ENCODE measurements at regions not wholly inside any gene's neighbourhood (a gene's known extent, or its start where the extent isn't known, plus 50 kb on each side); places are given as distances from the start of the nearest gene placed in this dataset.

DNA sequence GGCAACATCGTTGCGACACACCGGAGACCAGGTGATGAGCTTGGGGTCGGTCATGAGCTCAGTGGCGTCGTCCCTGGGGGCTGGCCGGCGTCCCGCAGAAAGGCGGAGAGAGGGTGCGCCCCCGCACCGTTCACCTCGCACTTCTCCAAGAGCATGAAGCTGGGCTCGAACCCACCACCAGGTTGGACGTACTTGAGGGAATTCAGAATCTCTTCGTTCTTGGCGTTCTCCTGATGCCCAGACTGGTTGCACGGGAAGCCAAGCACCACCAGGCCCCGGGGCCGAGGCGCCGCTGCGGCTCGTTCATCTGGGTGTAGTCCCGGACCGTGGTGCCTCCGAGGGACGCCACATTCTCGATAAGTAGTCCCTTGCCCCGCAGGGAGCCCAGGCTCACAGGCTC, 176.6 kb upstream of the ADAMTS5 start:
- Mint-ChIP-seq H3K4me3 (no peak overlapping the region), H3K36me3 (peaks cover 9% of the 10 kb centered on the region), H3K27me3 (ENCODE audit: low read depth) (no peaks in the 10 kb centered on the region), H3K4me1 (peaks cover 1% of the 10 kb centered on the region; the same call in 1 of the 2 replicates), H3K27ac (no peak overlapping the region), H3K9me3 (peaks cover 10% of the 10 kb centered on the region)
- no peak for TF ChIP-seq PRDM15 (CRISPR knock-in tag; IDR thresholded peaks at IDR 0.05)
- POLR2A ChIA-PET: no interaction called here
- ATAC-seq (no peak), DNase-seq (ENCODE audit: low spot score) (no peak)
- CTCF ChIA-PET: no interaction called here

- Mint-ChIP-seq H3K27ac (no peak overlapping the region), H3K4me3 (no peak overlapping the region), H3K4me1 (peaks cover 8% of the 10 kb centered on the region), H3K27me3 (ENCODE audit: low read depth) (no peaks in the 10 kb centered on the region), H3K36me3 (no peaks in the 10 kb centered on the region), H3K9me3 (0 out of 2 replicates have a peak, but pooled peaks cover 3% of the 10 kb centered on the region)
- CTCF ChIA-PET: no interaction called here
- DNase-seq (ENCODE audit: low spot score): no peak
- POLR2A ChIA-PET: no interaction called here
- no peak for ATAC-seq
- no peak for TF ChIP-seq HMGXB4 (CRISPR knock-in tag; IDR thresholded peaks at IDR 0.05)
- TF ChIP-seq RELA (CRISPR knock-in tag; IDR thresholded peaks at IDR 0.05; ENCODE audit: borderline replicate concordance): no peak
- no peak for TF ChIP-seq ZNF232 (CRISPR knock-in tag; IDR thresholded peaks at IDR 0.05)
- no peak for TF ChIP-seq FOXJ3 (CRISPR knock-in tag; IDR thresholded peaks at IDR 0.05; ENCODE audit: borderline replicate concordance)
- no peak for TF ChIP-seq ZNF396 (CRISPR knock-in tag; IDR thresholded peaks at IDR 0.05; ENCODE audit: borderline replicate concordance)
- TF ChIP-seq CREB1 (CRISPR knock-in tag; IDR thresholded peaks at IDR 0.05): no peak
- no peak for TF ChIP-seq CREM (CRISPR knock-in tag; IDR thresholded peaks at IDR 0.05)
- TF ChIP-seq, protein P1, sequence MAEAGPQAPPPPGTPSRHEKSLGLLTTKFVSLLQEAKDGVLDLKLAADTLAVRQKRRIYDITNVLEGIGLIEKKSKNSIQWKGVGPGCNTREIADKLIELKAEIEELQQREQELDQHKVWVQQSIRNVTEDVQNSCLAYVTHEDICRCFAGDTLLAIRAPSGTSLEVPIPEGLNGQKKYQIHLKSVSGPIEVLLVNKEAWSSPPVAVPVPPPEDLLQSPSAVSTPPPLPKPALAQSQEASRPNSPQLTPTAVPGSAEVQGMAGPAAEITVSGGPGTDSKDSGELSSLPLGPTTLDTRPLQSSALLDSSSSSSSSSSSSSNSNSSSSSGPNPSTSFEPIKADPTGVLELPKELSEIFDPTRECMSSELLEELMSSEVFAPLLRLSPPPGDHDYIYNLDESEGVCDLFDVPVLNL (CRISPR knock-in tag; IDR thresholded peaks at IDR 0.05; ENCODE audit: borderline replicate concordance, low read depth): no peak
- no peak for TF ChIP-seq E2F5 (CRISPR knock-in tag; IDR thresholded peaks at IDR 0.05)
- TF ChIP-seq CBFB (CRISPR knock-in tag; IDR thresholded peaks at IDR 0.05; ENCODE audit: low read depth): no peak
- TF ChIP-seq, protein P2, sequence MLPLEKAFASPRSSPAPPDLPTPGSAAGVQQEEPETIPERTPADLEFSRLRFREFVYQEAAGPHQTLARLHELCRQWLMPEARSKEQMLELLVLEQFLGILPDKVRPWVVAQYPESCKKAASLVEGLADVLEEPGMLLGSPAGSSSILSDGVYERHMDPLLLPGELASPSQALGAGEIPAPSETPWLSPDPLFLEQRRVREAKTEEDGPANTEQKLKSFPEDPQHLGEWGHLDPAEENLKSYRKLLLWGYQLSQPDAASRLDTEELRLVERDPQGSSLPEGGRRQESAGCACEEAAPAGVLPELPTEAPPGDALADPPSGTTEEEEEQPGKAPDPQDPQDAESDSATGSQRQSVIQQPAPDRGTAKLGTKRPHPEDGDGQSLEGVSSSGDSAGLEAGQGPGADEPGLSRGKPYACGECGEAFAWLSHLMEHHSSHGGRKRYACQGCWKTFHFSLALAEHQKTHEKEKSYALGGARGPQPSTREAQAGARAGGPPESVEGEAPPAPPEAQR (CRISPR knock-in tag; IDR thresholded peaks at IDR 0.05): no peak
- no peak for TF ChIP-seq SMAD4 (CRISPR knock-in tag; IDR thresholded peaks at IDR 0.05)
- no peak for TF ChIP-seq MLX (CRISPR knock-in tag; IDR thresholded peaks at IDR 0.05)
- TF ChIP-seq TEAD4 (CRISPR knock-in tag; IDR thresholded peaks at IDR 0.05): no peak
- no peak for TF ChIP-seq ATF1 (CRISPR knock-in tag; IDR thresholded peaks at IDR 0.05)
- TF ChIP-seq ARID4B (CRISPR knock-in tag; IDR thresholded peaks at IDR 0.05; ENCODE audit: borderline replicate concordance): no peak
Observed at GRCh38 chr21:27139526-27139925, 172.6 kb upstream of the ADAMTS5 start.
